BJ (cell line): ENCODE measurements at regions not wholly inside any gene's neighbourhood (a gene's known extent, or its start where the extent isn't known, plus 50 kb on each side); places are given as distances from the start of the nearest gene placed in this dataset.

ENCODE experiments used
- CTCF ChIA-PET: fragments of 350-600 bp; formaldehyde crosslinking; extraction: SDS; loops from one replicate; lab custom pipeline; 2021; ENCODE audit warnings: antibody characterized with exemption, inconsistent platforms; lab: Yijun Ruan, JAX
- POLR2A ChIA-PET: fragments of 300-600 bp; sonication (Branson Sonifier 250); formaldehyde crosslinking; extraction: SDS; loops from one replicate; lab custom pipeline; 2021; ENCODE audit warnings: antibody characterized with exemption; lab: Charles Lee
- DNase-seq: peaks from one replicate; pipeline ENCODE4 v3.0.0-alpha.2; 2011; ENCODE audit warnings: low read depth
- H3K27me3 ChIP-seq: 2 replicates; pipeline ENCODE4 v1.6.0; 2011; ENCODE audit warnings: low read length; ENCODE audit not compliant: control insufficient read depth, insufficient read depth
- H3K36me3 ChIP-seq: 2 replicates; pipeline ENCODE4 v1.5.1; 2011; ENCODE audit warnings: low read length; ENCODE audit not compliant: control insufficient read depth, insufficient read depth
- H3K4me3 ChIP-seq: 2 replicates; pipeline ENCODE4 v1.5.1; 2011; ENCODE audit warnings: low read depth, mild to moderate bottlenecking, control low read depth, low read length
- TF ChIP-seq, protein P1 (sequence below): IDR thresholded peaks from 2 replicates; pipeline ENCODE4 v1.5.1; 2011; ENCODE audit warnings: low read depth, mild to moderate bottlenecking, control low read depth, inconsistent platforms, low read length, moderate library complexity; ENCODE audit not compliant: insufficient read depth

- TF ChIP-seq, protein P1, sequence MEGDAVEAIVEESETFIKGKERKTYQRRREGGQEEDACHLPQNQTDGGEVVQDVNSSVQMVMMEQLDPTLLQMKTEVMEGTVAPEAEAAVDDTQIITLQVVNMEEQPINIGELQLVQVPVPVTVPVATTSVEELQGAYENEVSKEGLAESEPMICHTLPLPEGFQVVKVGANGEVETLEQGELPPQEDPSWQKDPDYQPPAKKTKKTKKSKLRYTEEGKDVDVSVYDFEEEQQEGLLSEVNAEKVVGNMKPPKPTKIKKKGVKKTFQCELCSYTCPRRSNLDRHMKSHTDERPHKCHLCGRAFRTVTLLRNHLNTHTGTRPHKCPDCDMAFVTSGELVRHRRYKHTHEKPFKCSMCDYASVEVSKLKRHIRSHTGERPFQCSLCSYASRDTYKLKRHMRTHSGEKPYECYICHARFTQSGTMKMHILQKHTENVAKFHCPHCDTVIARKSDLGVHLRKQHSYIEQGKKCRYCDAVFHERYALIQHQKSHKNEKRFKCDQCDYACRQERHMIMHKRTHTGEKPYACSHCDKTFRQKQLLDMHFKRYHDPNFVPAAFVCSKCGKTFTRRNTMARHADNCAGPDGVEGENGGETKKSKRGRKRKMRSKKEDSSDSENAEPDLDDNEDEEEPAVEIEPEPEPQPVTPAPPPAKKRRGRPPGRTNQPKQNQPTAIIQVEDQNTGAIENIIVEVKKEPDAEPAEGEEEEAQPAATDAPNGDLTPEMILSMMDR, result no peak
- no peak for DNase-seq
- Histone ChIP-seq H3K4me3 (no peak overlapping the region), H3K27me3 (no peaks in the 10 kb centered on the region), H3K36me3 (no peaks in the 10 kb centered on the region)
- ChIA-PET POLR2A (no interaction called here), CTCF (interaction anchor here (2.0 kb wide), 2 partner anchors 10 to 219 kb away, joined by 4 to 5 read pairs; no protein-coding TSS in a partner anchor)
Observed at GRCh38 chr1:198893763-198894444, 255.1 kb downstream of the PTPRC start.

GRCh38 chr1:198901266-198901665, 262.4 kb downstream of the PTPRC start:
- Histone ChIP-seq H3K4me3 (no peak overlapping the region), H3K36me3 (peaks cover 3% of the 10 kb centered on the region), H3K27me3 (no peaks in the 10 kb centered on the region)
- ChIA-PET POLR2A (no interaction called here), CTCF (interaction anchor here (0.6 to 1.3 kb wide), 2 partner anchors 16 to 628 kb away, joined by 3 to 4 read pairs; no protein-coding TSS in a partner anchor)
- no peak for DNase-seq
- TF ChIP-seq, protein P1, result no peak

DNA sequence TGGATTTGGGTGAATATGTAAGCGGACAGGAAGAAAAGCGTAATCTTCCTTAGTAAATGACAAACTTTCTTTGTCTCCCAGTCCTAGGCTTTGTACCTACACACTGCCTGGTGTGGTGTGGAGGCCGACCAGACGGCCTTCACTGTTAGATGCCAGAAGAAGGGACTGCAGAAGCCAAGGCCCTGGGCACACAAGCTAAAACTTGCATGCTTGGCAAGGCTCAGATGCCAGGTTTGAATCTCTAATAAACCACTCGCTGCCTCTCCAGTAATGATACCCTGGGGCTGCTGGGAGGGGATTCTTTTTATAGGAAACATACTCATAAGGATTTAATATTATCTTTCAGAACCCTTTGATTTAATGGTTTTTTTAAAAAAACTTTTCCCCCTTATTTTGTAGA, 263.8 kb downstream of the PTPRC start:
- no peak overlapping the region for H3K4me3 ChIP-seq
- DNase-seq, result no peak
- TF ChIP-seq, protein P1, result no peak
- H3K27me3 ChIP-seq, result no peaks in the 10 kb centered on the region
- peaks cover 3% of the 10 kb centered on the region for H3K36me3 ChIP-seq
- CTCF ChIA-PET, result no interaction called here
- POLR2A ChIA-PET, result interaction anchor here (1.1 kb wide), 1 partner anchor 34 kb away, joined by 3 read pairs; no protein-coding TSS in a partner anchor

DNA sequence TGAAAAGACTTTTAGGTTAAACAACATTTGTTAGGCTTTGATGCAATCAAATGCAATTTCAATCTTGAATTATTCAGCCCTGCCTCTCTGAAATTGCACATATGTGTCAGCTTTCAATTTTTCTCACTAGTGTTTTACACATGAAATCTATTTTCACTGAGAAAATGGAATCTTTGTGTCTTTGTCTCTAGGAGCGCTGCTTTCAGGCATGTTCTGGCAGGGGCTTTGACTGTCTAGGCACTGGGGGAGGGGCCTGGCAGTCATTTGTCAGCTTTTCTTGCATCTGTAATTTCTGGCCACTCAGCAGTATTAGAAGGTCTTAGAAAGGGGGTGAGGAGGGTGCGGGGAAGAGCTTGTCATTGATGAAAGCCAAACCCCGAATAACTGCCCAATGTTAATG, 264.4 kb downstream of the PTPRC start:
- no peak for DNase-seq

GRCh38 chr1:198903621-198904020, 264.8 kb downstream of the PTPRC start:
- POLR2A ChIA-PET, result no interaction called here
- TF ChIP-seq, protein P1, result no peak
- H3K36me3 ChIP-seq, result peaks cover 3% of the 10 kb centered on the region
- CTCF ChIA-PET, result interaction anchor here (1.3 kb wide), 1 partner anchor 10 kb away, joined by 5 read pairs; no protein-coding TSS in a partner anchor
- H3K4me3 ChIP-seq, result no peak overlapping the region
- no peak for DNase-seq
- H3K27me3 ChIP-seq, result no peaks in the 10 kb centered on the region

More for the DNA sequence above, 264.4 kb downstream of the PTPRC start:
- ChIA-PET CTCF (interaction anchor here (1.3 kb wide), 1 partner anchor 10 kb away, joined by 5 read pairs; no protein-coding TSS in a partner anchor), POLR2A (no interaction called here)
- no peak overlapping the region for H3K4me3 ChIP-seq
- TF ChIP-seq, protein P1, result no peak
- H3K27me3 ChIP-seq, result no peaks in the 10 kb centered on the region
- H3K36me3 ChIP-seq, result peaks cover 3% of the 10 kb centered on the region
